Activated CD4-positive, alpha-beta T cell treated with anti-CD3 and anti-CD28 coated beads, Interleukin-2, Interleukin-4, amounts not matched to agents 100 ng/mL and 50 ng/mL, durations not matched to agents 16 hours and 8 hours (primary cell): ENCODE measurements at regions not wholly inside any gene's neighbourhood (a gene's known extent, or its start where the extent isn't known, plus 50 kb on each side); places are given as distances from the start of the nearest gene placed in this dataset.

ENCODE experiments used
- DNase-seq: peaks from one replicate; pipeline ENCODE4 v3.0.0-alpha.2; 2020; ENCODE audit warnings: low spot score

- no peak for DNase-seq
These were observed 324.6 kb downstream of the CAAP1 start for GRCh38 chr9:26567976-26568375.

- no peak for DNase-seq
These were observed 326.5 kb downstream of the CAAP1 start for GRCh38 chr9:26566141-26566540.

GRCh38 chr9:26565118-26565517 is 327.5 kb downstream of the CAAP1 start:
- DNase-seq: no peak

- no peak for DNase-seq
These were observed 330.3 kb downstream of the CAAP1 start for GRCh38 chr9:26562338-26562737.

- no peak for DNase-seq
These were observed 330.7 kb downstream of the CAAP1 start for GRCh38 chr9:26561928-26562327.

- no peak for DNase-seq
These were observed 333.1 kb downstream of the CAAP1 start for GRCh38 chr9:26559506-26559905.

- DNase-seq: no peak
These were observed 340.6 kb downstream of the CAAP1 start for GRCh38 chr9:26551971-26552370.

GRCh38 chr9:26551451-26551850 is 341.2 kb downstream of the CAAP1 start:
- DNase-seq: no peak

- no peak for DNase-seq
These were observed 343.8 kb downstream of the CAAP1 start for GRCh38 chr9:26548781-26549290.

- DNase-seq: no peak
These were observed 352.6 kb downstream of the CAAP1 start for GRCh38 chr9:26539867-26540493.

GRCh38 chr9:26537211-26537610 is 355.4 kb downstream of the CAAP1 start:
- DNase-seq: no peak

- DNase-seq: no peak
These were observed 357.5 kb downstream of the CAAP1 start for GRCh38 chr9:26535151-26535550.

GRCh38 chr9:26530841-26531240 is 361.8 kb downstream of the CAAP1 start:
- DNase-seq: no peak

- DNase-seq: no peak
These were observed 364.7 kb downstream of the CAAP1 start for GRCh38 chr9:26527931-26528330.

- DNase-seq: no peak
These were observed 368.3 kb downstream of the CAAP1 start for GRCh38 chr9:26524267-26524666.

GRCh38 chr9:26523577-26523976 is 369.0 kb downstream of the CAAP1 start:
- DNase-seq: no peak

GRCh38 chr9:26520141-26520540 is 372.5 kb downstream of the CAAP1 start:
- DNase-seq: no peak

GRCh38 chr9:26516773-26517343 is 375.7 kb downstream of the CAAP1 start:
- no peak for DNase-seq

GRCh38 chr9:26513730-26514129 is 378.9 kb downstream of the CAAP1 start:
- no peak for DNase-seq

- no peak for DNase-seq
These were observed 382.5 kb downstream of the CAAP1 start for GRCh38 chr9:26510137-26510536.

- DNase-seq: no peak
These were observed 383.7 kb downstream of the CAAP1 start for GRCh38 chr9:26508897-26509296.

- DNase-seq: no peak
These were observed 388.5 kb downstream of the CAAP1 start for GRCh38 chr9:26504057-26504456.

GRCh38 chr9:26502311-26502710 is 390.3 kb downstream of the CAAP1 start:
- no peak for DNase-seq

GRCh38 chr9:26500471-26500870 is 392.1 kb downstream of the CAAP1 start:
- no peak for DNase-seq
